ENCODE measurements at regions not wholly inside any gene's neighbourhood (a gene's known extent, or its start where the extent isn't known, plus 50 kb on each side); places are given as distances from the start of the nearest gene placed in this dataset.
"Not testable (repeated sequence)": the region's sequence is repeated elsewhere in the genome, so short reads cannot be mapped to it uniquely, and the experiment has no call there.

- not testable (repeated sequence) for DNase-seq
Measured at GRCh38 chr11:3437441-3437840, 58.5 kb upstream of the ZNF195 start.

- no peak for DNase-seq
Measured at GRCh38 chr11:3434976-3435375, 56.0 kb upstream of the ZNF195 start.

- DNase-seq = not testable (repeated sequence)
Measured at GRCh38 chr11:3429191-3429590, 50.2 kb upstream of the ZNF195 start.
